ENCODE measurements at regions not wholly inside any gene's neighbourhood (a gene's known extent, or its start where the extent isn't known, plus 50 kb on each side); places are given as distances from the start of the nearest gene placed in this dataset.

- TF ChIP-seq POLR2A (IDR thresholded peaks at IDR 0.05; ENCODE audit: control extremely low read depth in 1 of 2, low read depth in 2 of 2, low read length in 2 of 2): no peak
- TF ChIP-seq YY1 (IDR thresholded peaks at IDR 0.05; ENCODE audit: low read depth, low read length): no peak
- TF ChIP-seq GABPA (IDR thresholded peaks at IDR 0.05; ENCODE audit: borderline replicate concordance, insufficient read depth, low read length): no peak
- TF ChIP-seq PHF8 (conservative IDR thresholded peaks at IDR 0.05; ENCODE audit: low read depth, low read length): no peak
- TF ChIP-seq SIN3A (conservative IDR thresholded peaks at IDR 0.05 in 1 of 2, IDR thresholded peaks at IDR 0.05 in 1 of 2; ENCODE audit: low read depth in 1 of 2, low read length in 2 of 2): no peak
- no peak for TF ChIP-seq CTCF (IDR thresholded peaks at IDR 0.05; ENCODE audit: control extremely low read depth in 1 of 3, insufficient read depth in 1 of 3, low read depth in 1 of 3, low read length in 3 of 3)
- TF ChIP-seq EZH2 (IDR thresholded peaks at IDR 0.05; ENCODE audit: low read depth, low read length, severe bottlenecking): no peak
- no peak for TF ChIP-seq EGR1 (IDR thresholded peaks at IDR 0.05; ENCODE audit: borderline replicate concordance, low read depth, low read length)
- TF ChIP-seq TAF1 (IDR thresholded peaks at IDR 0.05; ENCODE audit: low read depth, low read length): no peak
- TF ChIP-seq SIX5 (IDR thresholded peaks at IDR 0.05; ENCODE audit: low read depth, low read length): no peak
- TF ChIP-seq ASH2L (IDR thresholded peaks at IDR 0.05; ENCODE audit: low read length): no peak
- no peak for TF ChIP-seq EP300 (IDR thresholded peaks at IDR 0.05; ENCODE audit: borderline replicate concordance in 1 of 2, low read depth in 2 of 2, low read length in 2 of 2)
- TF ChIP-seq BCL11A (IDR thresholded peaks at IDR 0.05; ENCODE audit: low read depth in 2 of 2, low read length in 2 of 2): no peak
- no peak for TF ChIP-seq POLR2AphosphoS5 (IDR thresholded peaks at IDR 0.05; ENCODE audit: low read depth, low read length)
These were observed 521.1 kb downstream of the UTRN start for GRCh38 chr6:144806222-144806621.

Measured in H1 (cell line).